Ovary (tissue), 3 donors: ENCODE measurements at regions not wholly inside any gene's neighbourhood (a gene's known extent, or its start where the extent isn't known, plus 50 kb on each side); places are given as distances from the start of the nearest gene placed in this dataset.

Experiments used
- EP300 ChIP-seq: sonication (generic); formaldehyde crosslinking; IDR thresholded peaks from one replicate; pipeline ENCODE4 v1.6.1; 2017; ENCODE audit warnings: antibody characterized with exemption
- POLR2A ChIP-seq: fragments of 450-650 bp; IDR thresholded peaks from one replicate; pipeline ENCODE4 v1.6.1; 2017; ENCODE audit warnings: antibody characterized with exemption, mild to moderate bottlenecking, moderate library complexity
- TF ChIP-seq, protein P1 (sequence below), 3 donors: fragments of 450-650 bp in 2 of 3; fragments of 200-600 bp in 1 of 3; IDR thresholded peaks; one replicate each; pipeline versions ENCODE4 v1.5.1 to v1.8.0; 2016 to 2022; ENCODE audit warnings: antibody characterized with exemption in 3 of 3, mild to moderate bottlenecking in 1 of 3
- donor health status: DM: no; HTN: no; CAD: no.

DNA sequence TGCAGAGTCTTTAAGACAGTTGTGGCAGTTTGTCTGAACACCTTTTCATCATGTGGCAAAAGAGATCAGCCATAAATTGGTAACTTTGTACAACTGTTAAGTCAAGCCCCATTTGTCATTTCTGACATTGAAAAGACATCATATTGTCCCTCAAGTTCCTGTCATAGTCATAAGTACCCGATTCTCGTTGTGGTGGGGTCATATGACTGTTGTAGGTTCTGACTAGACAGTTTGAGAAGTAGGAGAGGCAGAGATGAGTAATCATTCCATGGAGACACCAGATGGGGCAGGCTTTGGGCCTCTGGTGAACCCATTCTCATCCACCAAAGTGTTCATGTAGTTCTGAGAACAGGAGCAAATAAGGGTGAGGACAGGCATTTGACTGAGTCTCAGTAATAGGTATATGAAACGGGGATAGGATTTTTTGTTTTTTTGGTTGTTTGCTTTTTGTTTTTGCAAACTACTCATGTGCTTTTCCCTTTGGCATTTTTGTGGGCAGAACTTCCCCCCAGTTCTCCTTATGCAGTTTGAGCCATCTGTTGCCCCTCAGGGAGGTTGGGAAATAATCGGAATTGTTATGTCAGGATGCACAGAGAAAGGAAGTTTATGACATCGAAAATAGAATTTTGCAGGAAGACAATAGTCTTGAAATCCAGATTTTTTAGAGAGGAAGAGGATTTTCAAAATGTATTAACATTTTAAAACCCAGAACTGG, 86.9 kb upstream of the KCNE2 start:
- TF ChIP-seq, protein P1, sequence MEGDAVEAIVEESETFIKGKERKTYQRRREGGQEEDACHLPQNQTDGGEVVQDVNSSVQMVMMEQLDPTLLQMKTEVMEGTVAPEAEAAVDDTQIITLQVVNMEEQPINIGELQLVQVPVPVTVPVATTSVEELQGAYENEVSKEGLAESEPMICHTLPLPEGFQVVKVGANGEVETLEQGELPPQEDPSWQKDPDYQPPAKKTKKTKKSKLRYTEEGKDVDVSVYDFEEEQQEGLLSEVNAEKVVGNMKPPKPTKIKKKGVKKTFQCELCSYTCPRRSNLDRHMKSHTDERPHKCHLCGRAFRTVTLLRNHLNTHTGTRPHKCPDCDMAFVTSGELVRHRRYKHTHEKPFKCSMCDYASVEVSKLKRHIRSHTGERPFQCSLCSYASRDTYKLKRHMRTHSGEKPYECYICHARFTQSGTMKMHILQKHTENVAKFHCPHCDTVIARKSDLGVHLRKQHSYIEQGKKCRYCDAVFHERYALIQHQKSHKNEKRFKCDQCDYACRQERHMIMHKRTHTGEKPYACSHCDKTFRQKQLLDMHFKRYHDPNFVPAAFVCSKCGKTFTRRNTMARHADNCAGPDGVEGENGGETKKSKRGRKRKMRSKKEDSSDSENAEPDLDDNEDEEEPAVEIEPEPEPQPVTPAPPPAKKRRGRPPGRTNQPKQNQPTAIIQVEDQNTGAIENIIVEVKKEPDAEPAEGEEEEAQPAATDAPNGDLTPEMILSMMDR (IDR thresholded peaks at IDR 0.05), result no peak
- TF ChIP-seq EP300 (no peak), POLR2A (no peak)
